ENCODE measurements at regions not wholly inside any gene's neighbourhood (a gene's known extent, or its start where the extent isn't known, plus 50 kb on each side); places are given as distances from the start of the nearest gene placed in this dataset.

- H3K9me3 ChIP-seq (replicated peaks; ENCODE audit: control insufficient read depth, insufficient read depth, low read length) = no peaks in the 10 kb centered on the region
- no peaks in the 10 kb centered on the region for H4K20me1 ChIP-seq (replicated peaks; ENCODE audit: control insufficient read depth, extremely low read depth, insufficient read depth, low read length)
- intact Hi-C loops (cut with micrococcal nuclease) = no loop called here
- TF ChIP-seq MAX (IDR thresholded peaks at IDR 0.05; ENCODE audit: insufficient read depth, insufficient read length) (no peak), JUN (IDR thresholded peaks at IDR 0.05; ENCODE audit: borderline replicate concordance, insufficient read depth, insufficient read length, low read depth) (no peak), GATA2 (IDR thresholded peaks at IDR 0.05; ENCODE audit: insufficient read depth, insufficient read length, low read depth, low read length) (no peak), MYC (IDR thresholded peaks at IDR 0.05; ENCODE audit: low read depth, low read length) (no peak), FOS (IDR thresholded peaks at IDR 0.05; ENCODE audit: borderline replicate concordance, insufficient read depth, low read length) (no peak)
- TF ChIP-seq, protein P1, sequence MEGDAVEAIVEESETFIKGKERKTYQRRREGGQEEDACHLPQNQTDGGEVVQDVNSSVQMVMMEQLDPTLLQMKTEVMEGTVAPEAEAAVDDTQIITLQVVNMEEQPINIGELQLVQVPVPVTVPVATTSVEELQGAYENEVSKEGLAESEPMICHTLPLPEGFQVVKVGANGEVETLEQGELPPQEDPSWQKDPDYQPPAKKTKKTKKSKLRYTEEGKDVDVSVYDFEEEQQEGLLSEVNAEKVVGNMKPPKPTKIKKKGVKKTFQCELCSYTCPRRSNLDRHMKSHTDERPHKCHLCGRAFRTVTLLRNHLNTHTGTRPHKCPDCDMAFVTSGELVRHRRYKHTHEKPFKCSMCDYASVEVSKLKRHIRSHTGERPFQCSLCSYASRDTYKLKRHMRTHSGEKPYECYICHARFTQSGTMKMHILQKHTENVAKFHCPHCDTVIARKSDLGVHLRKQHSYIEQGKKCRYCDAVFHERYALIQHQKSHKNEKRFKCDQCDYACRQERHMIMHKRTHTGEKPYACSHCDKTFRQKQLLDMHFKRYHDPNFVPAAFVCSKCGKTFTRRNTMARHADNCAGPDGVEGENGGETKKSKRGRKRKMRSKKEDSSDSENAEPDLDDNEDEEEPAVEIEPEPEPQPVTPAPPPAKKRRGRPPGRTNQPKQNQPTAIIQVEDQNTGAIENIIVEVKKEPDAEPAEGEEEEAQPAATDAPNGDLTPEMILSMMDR (IDR thresholded peaks at IDR 0.05; ENCODE audit: extremely low read depth in 1 of 2, insufficient read depth in 1 of 2, low read depth in 1 of 2, low read length in 2 of 2) = no peak
- no peak overlapping the region for H3K4me3 ChIP-seq (replicated peaks in 1 of 3; ENCODE audit: insufficient read depth in 1 of 3, low read depth in 1 of 3, low read length in 3 of 3)
- POLR2A ChIA-PET = no interaction called here
- dilution Hi-C loops (cut with MboI; ENCODE audit: extremely low pct_ligation_motif_present, low sequenced_read_pairs) = no loop called here
- H3K4me2 ChIP-seq (ENCODE audit: insufficient read depth, low read length) = no peak overlapping the region
- H3K9me1 ChIP-seq (replicated peaks; ENCODE audit: control insufficient read depth, extremely low read depth, insufficient read depth, low read length) = no peaks in the 10 kb centered on the region
- H3K4me1 ChIP-seq (ENCODE audit: control insufficient read depth, extremely low read depth, insufficient read depth, low read length) = no peaks in the 10 kb centered on the region
- H3K36me3 ChIP-seq (ENCODE audit: control insufficient read depth in 2 of 2, extremely low read depth in 1 of 2, insufficient read depth in 2 of 2, low read length in 2 of 2) = no peaks in the 10 kb centered on the region
- H3K27me3 ChIP-seq (ENCODE audit: control insufficient read depth in 2 of 2, insufficient read depth in 2 of 2, low read length in 2 of 2) = no peaks in the 10 kb centered on the region
- no peak for FAIRE-seq
- no peak overlapping the region for H3K9ac ChIP-seq (replicated peaks; ENCODE audit: extremely low read depth, insufficient read depth, low read length)
- no peak overlapping the region for H3K27ac ChIP-seq (ENCODE audit: insufficient read depth, low read depth, low read length)
- no TSS peak for BruUV-seq (replicated peaks)
- H3K79me2 ChIP-seq (ENCODE audit: control insufficient read depth, insufficient read depth, low read length) = no peaks in the 10 kb centered on the region
- CTCF ChIA-PET = no interaction called here
- no peak for DNase-seq (ENCODE audit: low read depth, low spot score)
- no peak overlapping the region for H2AFZ ChIP-seq (ENCODE audit: low read depth, low read length)
These were observed 172.1 kb downstream of the PRKX start for GRCh38 chrX:3541336-3541735.

DNA sequence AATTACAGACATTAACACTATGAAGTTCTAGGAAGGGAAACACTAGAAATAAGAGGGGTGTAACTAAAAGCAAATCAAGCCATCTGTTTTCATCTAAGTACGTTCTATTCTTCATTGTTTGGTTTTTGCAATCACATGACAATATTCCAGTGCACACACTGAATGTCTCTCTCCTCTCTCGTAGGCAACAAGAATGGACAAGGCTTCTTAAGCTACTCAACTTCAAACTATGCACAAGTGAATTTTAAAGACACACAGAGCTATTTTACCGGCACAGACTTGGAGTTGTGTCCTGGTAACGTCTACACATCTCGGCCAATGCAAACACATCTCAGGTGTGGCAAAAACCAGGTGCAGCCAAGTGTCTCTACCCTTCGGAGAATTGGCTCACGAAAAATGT, 173.3 kb downstream of the PRKX start:
- Histone ChIP-seq H2AFZ (ENCODE audit: low read depth, low read length) (no peak overlapping the region), H3K36me3 (ENCODE audit: control insufficient read depth in 2 of 2, extremely low read depth in 1 of 2, insufficient read depth in 2 of 2, low read length in 2 of 2) (no peaks in the 10 kb centered on the region), H3K9me1 (replicated peaks; ENCODE audit: control insufficient read depth, extremely low read depth, insufficient read depth, low read length) (no peaks in the 10 kb centered on the region), H3K9me3 (replicated peaks; ENCODE audit: control insufficient read depth, insufficient read depth, low read length) (no peaks in the 10 kb centered on the region), H3K27ac (ENCODE audit: insufficient read depth, low read depth, low read length) (no peak overlapping the region), H4K20me1 (replicated peaks; ENCODE audit: control insufficient read depth, extremely low read depth, insufficient read depth, low read length) (no peaks in the 10 kb centered on the region), H3K4me1 (ENCODE audit: control insufficient read depth, extremely low read depth, insufficient read depth, low read length) (no peaks in the 10 kb centered on the region), H3K27me3 (ENCODE audit: control insufficient read depth in 2 of 2, insufficient read depth in 2 of 2, low read length in 2 of 2) (no peaks in the 10 kb centered on the region), H3K9ac (replicated peaks; ENCODE audit: extremely low read depth, insufficient read depth, low read length) (no peak overlapping the region), H3K4me3 (replicated peaks in 1 of 3; ENCODE audit: insufficient read depth in 1 of 3, low read depth in 1 of 3, low read length in 3 of 3) (no peak overlapping the region), H3K79me2 (ENCODE audit: control insufficient read depth, insufficient read depth, low read length) (no peaks in the 10 kb centered on the region), H3K4me2 (ENCODE audit: insufficient read depth, low read length) (no peak overlapping the region)
- no TSS peak for BruUV-seq (replicated peaks)
- ChIA-PET CTCF (no interaction called here), POLR2A (no interaction called here)
- no peak for TF ChIP-seq EZH2 (IDR thresholded peaks at IDR 0.05; ENCODE audit: borderline replicate concordance, low read depth, low read length, severe bottlenecking)
- TF ChIP-seq MYC (IDR thresholded peaks at IDR 0.05; ENCODE audit: low read depth, low read length) = no peak
- no peak for TF ChIP-seq POLR2AphosphoS5 (IDR thresholded peaks at IDR 0.05; ENCODE audit: insufficient read depth, low read depth, low read length)
- TF ChIP-seq, protein P1 (IDR thresholded peaks at IDR 0.05; ENCODE audit: extremely low read depth in 1 of 2, insufficient read depth in 1 of 2, low read depth in 1 of 2, low read length in 2 of 2) = no peak
- DNase-seq (ENCODE audit: low read depth, low spot score) (no peak), FAIRE-seq (no peak)
- dilution Hi-C loops (cut with MboI; ENCODE audit: extremely low pct_ligation_motif_present, low sequenced_read_pairs) (no loop called here), intact Hi-C loops (cut with micrococcal nuclease) (no loop called here)
